H1 (cell line): ENCODE measurements at regions not wholly inside any gene's neighbourhood (a gene's known extent, or its start where the extent isn't known, plus 50 kb on each side); places are given as distances from the start of the nearest gene placed in this dataset.

Source experiments
- EP300 ChIP-seq, 2 experiments: IDR thresholded peaks; 1 replicate in 1 of 2; 2 replicates in 1 of 2; pipeline ENCODE4 v1.6.1; 2011 to 2012; ENCODE audit warnings: low read depth in 2 of 2, low read length in 2 of 2, mild to moderate bottlenecking in 2 of 2, borderline replicate concordance in 1 of 2, inconsistent platforms in 1 of 2, moderate library complexity in 1 of 2
- KDM5A ChIP-seq: fragments of 200-600 bp; IDR thresholded peaks from 2 replicates; pipeline ENCODE4 v1.7.1; 2012; ENCODE audit warnings: mild to moderate bottlenecking, low read length, inconsistent platforms, mixed read lengths
- POLR2AphosphoS5 ChIP-seq: IDR thresholded peaks from 2 replicates; pipeline ENCODE4 v1.6.1; 2011; ENCODE audit warnings: low read depth, low read length
- RAD21 ChIP-seq, 2 experiments: IDR thresholded peaks in 1 of 2; conservative IDR thresholded peaks in 1 of 2; 2 replicates each; pipeline ENCODE4 v1.6.1; 2011; ENCODE audit warnings: low read depth in 2 of 2, low read length in 2 of 2, improper control_type of control experiment in 1 of 2, inconsistent platforms in 1 of 2, mild to moderate bottlenecking in 1 of 2, moderate library complexity in 1 of 2
- YY1 ChIP-seq: IDR thresholded peaks from 2 replicates; pipeline ENCODE4 v1.6.1; 2011; ENCODE audit warnings: low read depth, mild to moderate bottlenecking, low read length
- TF ChIP-seq, protein P1 (sequence below), 3 experiments: IDR thresholded peaks; 1 replicate in 2 of 3; 2 replicates in 1 of 3; pipeline versions ENCODE4 v1.5.1 to v1.6.1; 2011; ENCODE audit warnings: low read length in 3 of 3, mild to moderate bottlenecking in 3 of 3, inconsistent platforms in 2 of 3, low read depth in 1 of 3, moderate library complexity in 1 of 3; ENCODE audit not compliant: insufficient read depth in 1 of 3; ENCODE audit errors: control extremely low read depth in 1 of 3

DNA sequence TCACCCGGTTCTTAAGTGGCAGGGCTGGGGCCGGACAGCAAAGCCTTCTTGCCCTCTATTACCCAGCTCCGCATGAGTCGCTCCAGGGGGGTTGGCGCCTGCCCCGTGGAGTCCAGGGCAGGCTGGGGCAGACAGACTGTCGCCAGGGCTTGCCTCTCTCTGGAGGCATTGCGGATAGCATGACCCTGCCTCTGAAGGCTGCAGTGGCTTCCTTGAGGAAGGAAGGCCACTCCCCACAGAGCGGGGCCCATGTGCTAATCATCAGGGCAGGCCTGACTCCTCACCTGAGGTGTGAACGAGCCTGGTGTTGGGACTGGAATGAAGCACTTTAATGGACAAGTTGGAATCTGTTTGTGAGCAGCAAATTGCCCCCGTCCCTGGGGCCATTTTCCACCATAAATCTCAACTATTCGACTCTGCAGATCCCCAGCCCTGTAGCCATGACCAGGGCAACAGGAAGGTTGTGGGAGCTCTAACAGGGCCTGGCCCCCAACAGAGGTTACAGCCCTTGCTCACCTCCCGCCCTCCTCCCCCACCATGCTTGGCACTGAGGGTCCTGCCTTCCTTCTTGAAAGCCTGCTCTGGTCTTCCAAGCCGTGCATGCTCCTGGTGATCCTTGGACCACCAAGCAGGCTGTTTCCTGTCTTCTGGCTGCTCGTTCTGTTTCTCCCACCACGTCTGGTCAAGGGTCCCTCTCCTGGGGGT lies 144.9 kb upstream of the HAAO start:
- TF ChIP-seq EP300 (IDR thresholded peaks at IDR 0.05; ENCODE audit: borderline replicate concordance in 1 of 2, low read depth in 2 of 2, low read length in 2 of 2) (no peak), POLR2AphosphoS5 (no peak), YY1 (no peak), KDM5A (no peak), RAD21 (IDR thresholded peaks at IDR 0.05 in 1 of 2, conservative IDR thresholded peaks at IDR 0.05 in 1 of 2; ENCODE audit: low read depth in 2 of 2, low read length in 2 of 2) (no peak)
- TF ChIP-seq, protein P1, sequence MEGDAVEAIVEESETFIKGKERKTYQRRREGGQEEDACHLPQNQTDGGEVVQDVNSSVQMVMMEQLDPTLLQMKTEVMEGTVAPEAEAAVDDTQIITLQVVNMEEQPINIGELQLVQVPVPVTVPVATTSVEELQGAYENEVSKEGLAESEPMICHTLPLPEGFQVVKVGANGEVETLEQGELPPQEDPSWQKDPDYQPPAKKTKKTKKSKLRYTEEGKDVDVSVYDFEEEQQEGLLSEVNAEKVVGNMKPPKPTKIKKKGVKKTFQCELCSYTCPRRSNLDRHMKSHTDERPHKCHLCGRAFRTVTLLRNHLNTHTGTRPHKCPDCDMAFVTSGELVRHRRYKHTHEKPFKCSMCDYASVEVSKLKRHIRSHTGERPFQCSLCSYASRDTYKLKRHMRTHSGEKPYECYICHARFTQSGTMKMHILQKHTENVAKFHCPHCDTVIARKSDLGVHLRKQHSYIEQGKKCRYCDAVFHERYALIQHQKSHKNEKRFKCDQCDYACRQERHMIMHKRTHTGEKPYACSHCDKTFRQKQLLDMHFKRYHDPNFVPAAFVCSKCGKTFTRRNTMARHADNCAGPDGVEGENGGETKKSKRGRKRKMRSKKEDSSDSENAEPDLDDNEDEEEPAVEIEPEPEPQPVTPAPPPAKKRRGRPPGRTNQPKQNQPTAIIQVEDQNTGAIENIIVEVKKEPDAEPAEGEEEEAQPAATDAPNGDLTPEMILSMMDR (IDR thresholded peaks at IDR 0.05; ENCODE audit: control extremely low read depth in 1 of 3, insufficient read depth in 1 of 3, low read depth in 1 of 3, low read length in 3 of 3), result no peak
